ENCODE measurements at regions not wholly inside any gene's neighbourhood (a gene's known extent, or its start where the extent isn't known, plus 50 kb on each side); places are given as distances from the start of the nearest gene placed in this dataset.

- no peak overlapping the region for H3K9ac ChIP-seq (ENCODE audit: low read length)
- no peak overlapping the region for H3K27ac ChIP-seq (ENCODE audit: low read length)
- H3K9me3 ChIP-seq (ENCODE audit: insufficient read depth, low read length) = no peaks in the 10 kb centered on the region
- H3K36me3 ChIP-seq (replicated peaks; ENCODE audit: low read depth, low read length) = peaks cover 16% of the 10 kb centered on the region
- peaks cover 68% of the 10 kb centered on the region for H3K79me2 ChIP-seq (ENCODE audit: low read length)
- TF ChIP-seq CTCF (IDR thresholded peaks at IDR 0.05; ENCODE audit: low read depth, low read length) (no peak), EZH2phosphoT487 (IDR thresholded peaks at IDR 0.05; ENCODE audit: low read depth) (no peak)
- H3K4me3 ChIP-seq (ENCODE audit: low read length) = no peak overlapping the region
- peaks cover 23% of the 10 kb centered on the region for H3K4me1 ChIP-seq (ENCODE audit: low read length)
- H4K20me1 ChIP-seq (ENCODE audit: insufficient read depth, low read length) = peaks cover 67% of the 10 kb centered on the region
- H3K27me3 ChIP-seq (ENCODE audit: low read depth, low read length) = no peaks in the 10 kb centered on the region
- H3K4me2 ChIP-seq (ENCODE audit: low read length) = no peak overlapping the region
- no peak overlapping the region for H2AFZ ChIP-seq (ENCODE audit: low read depth, low read length)
Measured at GRCh38 chr22:42180349-42180842, 49.8 kb upstream of the CYP2D6 start.

Measured in OCI-LY3 (cell line).